MM.1S (cell line): ENCODE measurements at regions not wholly inside any gene's neighbourhood (a gene's known extent, or its start where the extent isn't known, plus 50 kb on each side); places are given as distances from the start of the nearest gene placed in this dataset.

Experiments used
- EZH2 ChIP-seq: fragments of 300-600 bp; sonication (generic); optimal IDR thresholded peaks from 2 replicates; pipeline ENCODE3; 2017; ENCODE audit warnings: low read depth, mild to moderate bottlenecking, antibody characterized with exemption, low read length, mixed read lengths
- EZH2phosphoT487 ChIP-seq: fragments of 300-600 bp; sonication (generic); IDR thresholded peaks from 2 replicates; pipeline ENCODE4 v1.6.1; 2018; ENCODE audit warnings: antibody characterized with exemption, low read length
- TF ChIP-seq, protein P1 (sequence below): fragments of 300-600 bp; sonication (generic); IDR thresholded peaks from 2 replicates; pipeline ENCODE4 v1.5.1; 2016; ENCODE audit warnings: antibody characterized with exemption, low read length, mixed read lengths

- TF ChIP-seq EZH2, result no peak
- TF ChIP-seq, protein P1, sequence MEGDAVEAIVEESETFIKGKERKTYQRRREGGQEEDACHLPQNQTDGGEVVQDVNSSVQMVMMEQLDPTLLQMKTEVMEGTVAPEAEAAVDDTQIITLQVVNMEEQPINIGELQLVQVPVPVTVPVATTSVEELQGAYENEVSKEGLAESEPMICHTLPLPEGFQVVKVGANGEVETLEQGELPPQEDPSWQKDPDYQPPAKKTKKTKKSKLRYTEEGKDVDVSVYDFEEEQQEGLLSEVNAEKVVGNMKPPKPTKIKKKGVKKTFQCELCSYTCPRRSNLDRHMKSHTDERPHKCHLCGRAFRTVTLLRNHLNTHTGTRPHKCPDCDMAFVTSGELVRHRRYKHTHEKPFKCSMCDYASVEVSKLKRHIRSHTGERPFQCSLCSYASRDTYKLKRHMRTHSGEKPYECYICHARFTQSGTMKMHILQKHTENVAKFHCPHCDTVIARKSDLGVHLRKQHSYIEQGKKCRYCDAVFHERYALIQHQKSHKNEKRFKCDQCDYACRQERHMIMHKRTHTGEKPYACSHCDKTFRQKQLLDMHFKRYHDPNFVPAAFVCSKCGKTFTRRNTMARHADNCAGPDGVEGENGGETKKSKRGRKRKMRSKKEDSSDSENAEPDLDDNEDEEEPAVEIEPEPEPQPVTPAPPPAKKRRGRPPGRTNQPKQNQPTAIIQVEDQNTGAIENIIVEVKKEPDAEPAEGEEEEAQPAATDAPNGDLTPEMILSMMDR, result no peak
- TF ChIP-seq EZH2phosphoT487, result no peak
Observed at GRCh38 chr5:106324356-106324755, 1346.4 kb downstream of the EFNA5 start.
